Astrocyte of the cerebellum (primary cell): ENCODE measurements at regions not wholly inside any gene's neighbourhood (a gene's known extent, or its start where the extent isn't known, plus 50 kb on each side); places are given as distances from the start of the nearest gene placed in this dataset.

ENCODE experiments used
- DNase-seq: peaks from one replicate; pipeline ENCODE4 v3.0.0-alpha.2; 2011; ENCODE audit warnings: low read depth
- H3K4me3 ChIP-seq: 2 replicates; pipeline ENCODE4 v1.5.1; 2011; ENCODE audit warnings: mild to moderate bottlenecking, low read depth, low read length, moderate library complexity
- in situ Hi-C: cut with HindIII; loops from 2 replicates; pipeline ENCODE4 v1.10.0; 2017; ENCODE audit warnings: low sequenced_read_pairs
- TF ChIP-seq, protein P1 (sequence below): IDR thresholded peaks from 2 replicates; pipeline ENCODE4 v1.5.1; 2012; ENCODE audit warnings: low read length, low read depth, moderate library complexity, mild to moderate bottlenecking; ENCODE audit errors: missing control alignments

DNA sequence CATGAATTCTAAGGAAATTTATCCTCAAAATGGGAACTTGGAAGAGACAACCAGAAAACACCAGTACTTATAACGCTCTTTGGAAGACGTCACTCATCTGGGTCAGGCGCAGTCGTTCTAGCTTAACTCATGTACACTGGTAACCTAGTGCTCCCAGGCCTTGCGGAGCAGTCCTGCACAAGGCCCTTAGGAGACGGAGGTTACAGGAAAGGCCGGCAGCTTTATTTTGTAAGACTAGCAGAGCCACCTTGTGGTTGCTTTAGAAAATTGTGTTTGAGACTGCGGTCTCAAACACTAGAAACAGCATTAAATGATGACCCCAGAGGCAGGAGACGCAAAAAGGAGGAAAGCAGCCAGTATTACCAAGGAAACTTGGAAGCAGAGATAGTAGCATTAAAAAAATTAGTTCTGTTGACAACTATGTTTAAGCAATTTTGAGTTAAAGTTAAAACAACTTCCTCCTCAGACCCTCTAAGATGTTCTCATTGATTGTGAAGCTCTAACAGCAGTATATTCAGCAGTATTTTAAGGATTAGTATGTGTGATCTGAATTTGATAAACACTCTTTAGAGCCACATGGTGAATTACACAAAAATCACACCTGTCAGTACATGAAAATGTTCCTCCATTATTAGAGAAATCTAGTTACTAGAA lies 141.9 kb upstream of the C2CD4B start:
- in situ Hi-C loops, result no loop called here
- peak; percentile 42 for DNase-seq
- TF ChIP-seq, protein P1, sequence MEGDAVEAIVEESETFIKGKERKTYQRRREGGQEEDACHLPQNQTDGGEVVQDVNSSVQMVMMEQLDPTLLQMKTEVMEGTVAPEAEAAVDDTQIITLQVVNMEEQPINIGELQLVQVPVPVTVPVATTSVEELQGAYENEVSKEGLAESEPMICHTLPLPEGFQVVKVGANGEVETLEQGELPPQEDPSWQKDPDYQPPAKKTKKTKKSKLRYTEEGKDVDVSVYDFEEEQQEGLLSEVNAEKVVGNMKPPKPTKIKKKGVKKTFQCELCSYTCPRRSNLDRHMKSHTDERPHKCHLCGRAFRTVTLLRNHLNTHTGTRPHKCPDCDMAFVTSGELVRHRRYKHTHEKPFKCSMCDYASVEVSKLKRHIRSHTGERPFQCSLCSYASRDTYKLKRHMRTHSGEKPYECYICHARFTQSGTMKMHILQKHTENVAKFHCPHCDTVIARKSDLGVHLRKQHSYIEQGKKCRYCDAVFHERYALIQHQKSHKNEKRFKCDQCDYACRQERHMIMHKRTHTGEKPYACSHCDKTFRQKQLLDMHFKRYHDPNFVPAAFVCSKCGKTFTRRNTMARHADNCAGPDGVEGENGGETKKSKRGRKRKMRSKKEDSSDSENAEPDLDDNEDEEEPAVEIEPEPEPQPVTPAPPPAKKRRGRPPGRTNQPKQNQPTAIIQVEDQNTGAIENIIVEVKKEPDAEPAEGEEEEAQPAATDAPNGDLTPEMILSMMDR, result peak; percentile 70
- H3K4me3 ChIP-seq, result no peak overlapping the region

DNA sequence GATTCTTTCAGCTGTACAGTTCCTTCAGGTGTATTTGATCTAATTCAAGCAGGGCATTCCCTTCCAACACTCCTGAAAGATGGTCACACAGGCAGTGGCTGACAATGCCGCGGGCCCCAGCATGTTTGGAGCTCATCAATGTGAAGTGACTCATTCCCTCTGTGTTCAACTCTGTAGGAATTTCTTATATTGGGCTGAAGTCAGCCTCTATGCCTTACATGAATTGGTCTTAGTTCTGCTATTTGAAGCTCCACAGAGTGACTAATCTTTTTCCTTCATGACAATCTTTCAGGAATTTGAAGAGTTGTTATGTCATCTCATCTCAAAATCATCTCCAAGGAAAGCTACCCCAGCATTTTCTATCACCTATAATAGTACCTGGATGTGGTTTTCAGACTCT lies 142.5 kb upstream of the C2CD4B start:
- no peak overlapping the region for H3K4me3 ChIP-seq
- in situ Hi-C loops, result no loop called here
- no peak for DNase-seq
- TF ChIP-seq, protein P1, result no peak

DNA sequence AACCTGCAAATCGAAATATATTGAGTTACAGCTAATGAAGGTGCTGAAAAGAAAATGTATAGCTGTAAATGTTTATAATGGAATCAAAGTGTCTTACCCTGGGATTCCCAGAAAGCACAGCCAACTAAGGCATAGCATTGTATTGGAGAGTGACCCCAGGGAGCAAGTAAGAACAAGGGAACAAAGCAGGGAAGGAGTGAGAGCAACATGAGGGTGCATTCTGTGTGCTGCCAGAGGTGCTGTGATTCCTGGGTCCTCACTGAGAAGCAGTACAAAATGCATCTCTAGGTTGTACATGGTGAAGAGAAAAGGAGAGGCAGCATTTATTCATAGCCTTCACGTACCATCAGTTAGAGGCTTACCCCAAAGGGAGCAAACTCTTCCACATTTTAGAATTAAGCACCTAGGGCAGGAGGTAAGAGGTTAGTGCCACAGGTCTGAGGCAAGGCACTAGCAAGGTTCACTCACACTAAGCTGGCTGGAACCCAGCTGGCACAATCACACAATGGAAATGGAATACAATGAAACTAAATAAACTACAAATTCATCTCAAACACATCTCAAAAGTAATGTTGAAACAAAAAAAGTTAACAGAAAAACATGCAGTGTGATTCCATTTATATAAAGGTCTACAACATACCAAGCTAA lies 151.5 kb upstream of the C2CD4B start:
- TF ChIP-seq, protein P1, result no peak
- DNase-seq, result no peak
- in situ Hi-C loops, result no loop called here
- no peak overlapping the region for H3K4me3 ChIP-seq

DNA sequence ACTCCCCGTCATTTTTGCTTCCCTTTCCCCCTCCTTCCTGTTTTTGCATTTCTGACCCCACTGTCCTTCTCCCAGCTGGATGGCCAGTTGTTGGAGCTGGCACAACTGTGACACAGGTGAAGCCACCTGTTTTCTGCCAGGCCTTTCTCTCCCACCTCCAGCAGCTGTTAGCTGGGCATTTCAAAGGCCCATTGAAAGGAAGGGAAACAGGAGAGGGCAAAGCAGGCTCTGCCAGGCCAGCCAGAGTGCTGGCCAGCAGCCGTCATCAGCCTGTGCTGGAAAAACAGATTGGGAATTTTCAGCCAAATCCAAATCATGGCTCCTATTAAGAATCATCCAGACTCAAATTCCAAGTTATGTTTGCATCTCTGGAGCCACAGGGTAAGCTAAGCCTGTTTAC lies 155.2 kb upstream of the C2CD4B start:
- DNase-seq, result no peak
- in situ Hi-C loops, result no loop called here

DNA sequence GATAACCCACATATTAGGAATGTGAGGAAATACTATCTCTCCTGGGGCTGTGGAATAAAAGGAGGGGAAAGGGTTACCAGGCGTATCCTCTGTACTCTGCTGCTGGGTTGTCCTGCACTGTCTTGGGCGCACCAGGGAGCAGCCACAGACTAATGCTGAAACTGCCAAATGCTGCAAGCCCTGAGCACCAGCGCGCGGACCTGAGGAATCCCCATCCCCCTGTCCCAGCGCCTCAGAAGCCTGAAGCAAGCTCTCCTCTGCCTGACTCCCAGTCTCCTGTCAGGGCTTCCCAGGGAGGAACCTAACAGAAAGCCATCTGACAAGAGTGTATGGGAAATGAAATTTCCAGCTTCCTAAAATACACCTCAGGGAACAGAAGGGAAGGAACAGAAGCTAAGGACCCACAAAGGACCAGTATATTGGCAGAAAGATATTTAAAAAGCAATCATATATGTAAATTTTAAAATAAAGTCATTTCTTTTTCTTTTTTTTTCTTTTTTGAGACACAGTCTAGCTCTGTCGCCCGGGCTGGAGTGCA lies 158.3 kb upstream of the C2CD4B start:
- no peak for DNase-seq
- in situ Hi-C loops, result no loop called here
- no peak overlapping the region for H3K4me3 ChIP-seq
- TF ChIP-seq, protein P1, result no peak

More for the DNA sequence above, 155.2 kb upstream of the C2CD4B start:
- TF ChIP-seq, protein P1, result no peak
- H3K4me3 ChIP-seq, result no peak overlapping the region

DNA sequence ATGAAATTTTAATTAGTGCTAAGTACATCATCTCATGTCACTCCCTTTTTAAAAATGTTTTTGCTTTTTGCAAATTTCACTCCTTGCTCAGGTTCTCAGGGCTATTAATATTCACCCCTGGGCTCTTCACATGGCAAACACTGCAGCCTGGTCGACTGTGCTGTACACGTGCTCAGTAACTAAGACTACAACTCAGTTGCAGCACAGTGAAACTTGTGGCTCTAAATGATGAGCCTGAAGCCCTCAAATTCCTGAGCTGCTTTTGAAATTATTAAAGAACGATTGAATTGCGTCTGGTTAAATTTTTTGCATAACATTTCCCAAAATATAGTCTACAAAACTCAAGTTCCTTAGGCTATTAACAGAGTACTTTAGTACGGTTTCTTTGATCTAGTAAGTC lies 159.3 kb upstream of the C2CD4B start:
- H3K4me3 ChIP-seq, result no peak overlapping the region
- in situ Hi-C loops, result no loop called here
- TF ChIP-seq, protein P1, result no peak
- no peak for DNase-seq
